Activated T-cell treated with anti-CD3 and anti-CD28 coated beads, Interleukin-2, amount 50 U/mL, for 72 hours (primary cell): ENCODE measurements at regions not wholly inside any gene's neighbourhood (a gene's known extent, or its start where the extent isn't known, plus 50 kb on each side); places are given as distances from the start of the nearest gene placed in this dataset.
A peak's percentile ranks its signal among the peaks of the same experiment; 100 is the strongest.

Source experiments
- ATAC-seq, 2 donors: fragments of 150-1000 bp; cut with Tn5 transposase; replicated peaks in 1 of 2; 2 replicates each; pipeline ENCODE4 v1.10.0; 2021; ENCODE audit warnings: moderate library complexity in 2 of 2, mild to moderate bottlenecking in 1 of 2
- DNase-seq, 2 donors: peaks; one replicate each; pipeline ENCODE4 v3.0.0; 2021 to 2022; ENCODE audit warnings: mixed read lengths in 1 of 2
- H3K27ac Mint-ChIP-seq: one replicate; pipeline ENCODE4 v1.8.0; 2022; ENCODE audit warnings: mild to moderate bottlenecking, moderate library complexity, mixed read lengths
- H3K27me3 Mint-ChIP-seq: one replicate; pipeline ENCODE4 v1.8.0; 2022; ENCODE audit warnings: low read depth, mixed read lengths
- H3K36me3 Mint-ChIP-seq, 2 donors: one replicate each; pipeline ENCODE4 v1.8.0; 2022; ENCODE audit warnings: mixed read lengths in 2 of 2, mild to moderate bottlenecking in 1 of 2; ENCODE audit not compliant: insufficient read depth in 2 of 2
- H3K4me1 Mint-ChIP-seq: one replicate; pipeline ENCODE4 v1.8.0; 2022; ENCODE audit warnings: low read depth, mixed read lengths
- H3K4me3 Mint-ChIP-seq, 2 donors: one replicate each; pipeline ENCODE4 v1.8.0; 2022; ENCODE audit warnings: mild to moderate bottlenecking in 2 of 2, mixed read lengths in 2 of 2, moderate library complexity in 2 of 2
- H3K9me3 Mint-ChIP-seq, 2 donors: one replicate each; pipeline ENCODE4 v1.8.0; 2022; ENCODE audit warnings: mixed read lengths in 2 of 2

- Mint-ChIP-seq H3K4me1 (peaks cover 76% of the 10 kb centered on the region), H3K36me3 (peaks cover 5 to 15% of the 10 kb centered on the region in 2 donors), H3K4me3 (no peak overlapping the region), H3K27me3 (no peaks in the 10 kb centered on the region), H3K27ac (no peak overlapping the region), H3K9me3 (peaks cover 3 to 4% of the 10 kb centered on the region in 2 donors)
- ATAC-seq (no peak), DNase-seq (no peak)
These were observed 340.7 kb upstream of the CBLB start for GRCh38 chr3:106209482-106209881.

DNA sequence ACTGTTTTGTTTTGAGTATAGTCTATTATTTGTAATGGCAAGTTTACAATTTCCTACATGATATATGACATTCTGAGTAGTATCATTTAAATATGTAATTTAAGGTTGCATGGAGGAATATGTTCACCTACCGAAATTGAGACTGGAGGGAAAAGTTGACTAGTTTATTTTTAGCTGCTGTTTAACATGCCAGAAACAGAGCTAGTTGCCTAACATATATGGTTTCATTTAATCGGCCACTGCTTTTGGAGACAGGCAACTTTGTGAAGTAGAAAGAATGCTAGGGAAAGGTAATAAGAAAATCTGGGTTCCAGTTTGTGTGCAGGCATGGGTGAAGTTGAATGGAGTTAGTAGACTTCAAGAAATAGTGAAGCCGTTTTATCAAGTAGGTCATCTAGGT is 342.1 kb upstream of the CBLB start:
- DNase-seq, result no peak

DNA sequence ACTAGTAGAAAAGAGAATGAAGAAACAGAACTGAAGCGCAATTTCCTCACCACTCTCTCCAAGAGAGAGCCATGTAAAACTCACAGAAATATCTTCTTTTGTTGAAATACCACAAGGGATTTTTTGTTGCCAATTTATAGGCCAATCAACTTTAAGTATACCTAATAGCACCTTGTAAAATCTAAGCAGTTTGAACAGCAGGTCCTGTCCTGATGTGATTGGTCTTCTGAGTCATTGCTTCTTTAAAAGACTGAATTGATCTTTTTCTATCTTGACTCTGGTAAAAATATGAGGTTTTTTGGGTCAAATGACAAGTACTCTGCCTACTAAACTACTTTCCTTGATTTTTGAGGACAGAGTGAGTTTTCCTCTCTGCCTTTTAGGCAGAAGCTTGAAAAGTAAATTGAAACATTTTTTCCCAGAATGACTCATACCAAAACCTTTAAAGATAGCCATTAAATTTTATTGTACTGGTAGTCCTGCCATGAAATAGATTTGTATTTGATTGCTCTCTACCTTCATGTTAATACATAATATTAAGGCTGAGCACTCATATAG is 343.9 kb upstream of the CBLB start:
- peak overlapping the region; percentile 13 for H3K27ac Mint-ChIP-seq
- H3K36me3 Mint-ChIP-seq, result peaks cover 6 to 18% of the 10 kb centered on the region in 2 donors
- H3K9me3 Mint-ChIP-seq, result peaks cover 2 to 5% of the 10 kb centered on the region in 2 donors
- ATAC-seq (peak in 1 of 2 donors; percentile 20), DNase-seq (no peak)
- H3K4me1 Mint-ChIP-seq, result peaks cover 75% of the 10 kb centered on the region
- H3K4me3 Mint-ChIP-seq, result peak overlapping the region in 1 of 2 donors; percentile 31
- no peaks in the 10 kb centered on the region for H3K27me3 Mint-ChIP-seq

More for the DNA sequence above, 342.1 kb upstream of the CBLB start:
- Mint-ChIP-seq H3K27ac (peak overlapping the region; percentile 88), H3K4me3 (peak overlapping the region; percentile 54 to 67), H3K36me3 (peaks cover 6 to 12% of the 10 kb centered on the region in 2 donors), H3K27me3 (no peaks in the 10 kb centered on the region), H3K9me3 (peaks cover 2 to 3% of the 10 kb centered on the region in 2 donors), H3K4me1 (peaks cover 81% of the 10 kb centered on the region)
- no peak for ATAC-seq

DNA sequence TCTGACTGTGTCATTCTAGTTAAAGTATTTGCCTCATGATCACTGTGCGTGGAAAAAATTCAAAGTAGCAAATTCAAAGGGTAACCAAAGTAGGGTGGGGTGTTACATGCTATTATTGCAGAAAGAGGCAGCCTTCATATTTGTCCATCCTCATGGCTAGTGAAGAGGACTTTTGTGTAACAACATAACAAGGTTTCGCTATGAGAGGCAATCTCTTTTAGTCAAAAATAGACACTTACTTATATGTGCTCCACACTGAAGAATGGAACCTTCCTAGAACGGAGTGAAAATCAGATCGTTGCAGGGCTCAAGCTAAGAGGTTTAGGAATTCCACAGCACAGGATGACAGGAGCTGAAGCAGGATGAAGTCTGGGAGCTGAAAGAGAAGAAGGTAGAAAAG is 345.1 kb upstream of the CBLB start:
- DNase-seq, result no peak
- Mint-ChIP-seq H3K4me3 (peak overlapping the region; percentile 4 to 56), H3K36me3 (peaks cover 9 to 20% of the 10 kb centered on the region in 2 donors), H3K9me3 (peaks cover 2 to 6% of the 10 kb centered on the region in 2 donors), H3K4me1 (peaks cover 76% of the 10 kb centered on the region), H3K27me3 (no peaks in the 10 kb centered on the region), H3K27ac (peak overlapping the region; percentile 66)
- ATAC-seq, result no peak

DNA sequence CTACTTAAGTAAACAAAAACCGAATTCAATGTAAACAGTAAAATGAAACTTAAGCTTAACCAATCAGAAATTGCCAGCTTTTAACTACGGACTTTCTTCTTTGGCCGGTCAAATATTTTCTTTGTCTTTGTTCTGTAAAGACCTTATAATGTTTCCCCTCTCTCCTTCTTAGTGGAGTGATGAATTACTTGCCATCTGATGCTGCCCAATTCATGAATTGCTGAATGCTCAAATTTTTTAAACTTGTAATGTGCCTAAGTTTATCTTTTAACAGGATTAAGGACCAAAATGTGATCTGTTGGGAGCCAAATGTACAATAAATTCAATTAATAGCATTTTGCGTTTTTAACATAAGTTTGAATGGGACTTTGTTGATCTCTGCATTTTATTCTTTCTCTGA is 345.8 kb upstream of the CBLB start:
- H3K27me3 Mint-ChIP-seq, result no peaks in the 10 kb centered on the region
- DNase-seq, result no peak
- peaks cover 9 to 26% of the 10 kb centered on the region in 2 donors for H3K36me3 Mint-ChIP-seq
- H3K9me3 Mint-ChIP-seq, result peaks cover 2 to 9% of the 10 kb centered on the region in 2 donors
- peak overlapping the region; percentile 62 to 71 for H3K4me3 Mint-ChIP-seq
- peak overlapping the region; percentile 77 for H3K27ac Mint-ChIP-seq
- H3K4me1 Mint-ChIP-seq, result peaks cover 70% of the 10 kb centered on the region
- no peak for ATAC-seq

GRCh38 chr3:106215047-106215446 is 346.2 kb upstream of the CBLB start:
- DNase-seq (peak; percentile 53 to 72), ATAC-seq (peak; percentile 96 to 98)
- Mint-ChIP-seq H3K4me1 (peaks cover 66% of the 10 kb centered on the region), H3K36me3 (peaks cover 11 to 30% of the 10 kb centered on the region in 2 donors), H3K9me3 (peaks cover 4 to 11% of the 10 kb centered on the region in 2 donors), H3K4me3 (peak overlapping the region; percentile 62 to 71), H3K27me3 (no peaks in the 10 kb centered on the region), H3K27ac (peak overlapping the region; percentile 77)

- Mint-ChIP-seq H3K4me3 (no peak overlapping the region), H3K9me3 (peaks cover 24 to 34% of the 10 kb centered on the region in 2 donors), H3K27me3 (no peaks in the 10 kb centered on the region), H3K4me1 (peaks cover 55% of the 10 kb centered on the region), H3K27ac (no peak overlapping the region), H3K36me3 (peaks cover 34 to 54% of the 10 kb centered on the region in 2 donors)
- DNase-seq (no peak), ATAC-seq (no peak)
These were observed 348.9 kb upstream of the CBLB start for GRCh38 chr3:106217745-106218144.

DNA sequence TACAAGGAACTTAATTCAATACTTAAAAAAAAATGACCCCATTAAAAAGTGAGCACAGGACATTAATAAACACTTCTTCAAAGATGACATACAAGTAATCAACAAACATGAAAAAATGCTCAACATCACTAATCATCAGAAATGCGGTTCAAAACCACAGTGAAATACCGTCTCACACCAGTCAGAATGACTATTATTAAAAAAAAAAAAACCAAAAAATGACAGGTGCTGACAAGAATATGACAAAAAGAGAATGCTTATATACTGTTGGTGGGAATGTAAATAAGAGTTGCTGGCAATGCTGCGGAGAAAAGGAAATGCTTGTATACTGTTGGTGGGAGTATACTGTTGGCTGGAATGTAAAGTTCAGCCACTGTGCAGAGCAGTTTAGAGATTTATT is 358.3 kb upstream of the CBLB start:
- H3K36me3 Mint-ChIP-seq, result peaks cover 22 to 30% of the 10 kb centered on the region in 2 donors
- no peak for DNase-seq
- H3K4me1 Mint-ChIP-seq, result peaks cover 33% of the 10 kb centered on the region
- H3K4me3 Mint-ChIP-seq, result no peak overlapping the region
- H3K27ac Mint-ChIP-seq, result no peak overlapping the region
- ATAC-seq, result no peak
- H3K27me3 Mint-ChIP-seq, result no peaks in the 10 kb centered on the region
- peaks cover 11 to 14% of the 10 kb centered on the region in 2 donors for H3K9me3 Mint-ChIP-seq

GRCh38 chr3:106228271-106228670 is 359.5 kb upstream of the CBLB start:
- Mint-ChIP-seq H3K9me3 (peaks cover 6 to 10% of the 10 kb centered on the region in 2 donors), H3K27ac (peak overlapping the region; percentile 81), H3K27me3 (no peaks in the 10 kb centered on the region), H3K4me1 (peaks cover 45% of the 10 kb centered on the region), H3K4me3 (peak overlapping the region; percentile 21 to 45), H3K36me3 (peaks cover 14 to 26% of the 10 kb centered on the region in 2 donors)
- ATAC-seq, result no peak
- no peak for DNase-seq

DNA sequence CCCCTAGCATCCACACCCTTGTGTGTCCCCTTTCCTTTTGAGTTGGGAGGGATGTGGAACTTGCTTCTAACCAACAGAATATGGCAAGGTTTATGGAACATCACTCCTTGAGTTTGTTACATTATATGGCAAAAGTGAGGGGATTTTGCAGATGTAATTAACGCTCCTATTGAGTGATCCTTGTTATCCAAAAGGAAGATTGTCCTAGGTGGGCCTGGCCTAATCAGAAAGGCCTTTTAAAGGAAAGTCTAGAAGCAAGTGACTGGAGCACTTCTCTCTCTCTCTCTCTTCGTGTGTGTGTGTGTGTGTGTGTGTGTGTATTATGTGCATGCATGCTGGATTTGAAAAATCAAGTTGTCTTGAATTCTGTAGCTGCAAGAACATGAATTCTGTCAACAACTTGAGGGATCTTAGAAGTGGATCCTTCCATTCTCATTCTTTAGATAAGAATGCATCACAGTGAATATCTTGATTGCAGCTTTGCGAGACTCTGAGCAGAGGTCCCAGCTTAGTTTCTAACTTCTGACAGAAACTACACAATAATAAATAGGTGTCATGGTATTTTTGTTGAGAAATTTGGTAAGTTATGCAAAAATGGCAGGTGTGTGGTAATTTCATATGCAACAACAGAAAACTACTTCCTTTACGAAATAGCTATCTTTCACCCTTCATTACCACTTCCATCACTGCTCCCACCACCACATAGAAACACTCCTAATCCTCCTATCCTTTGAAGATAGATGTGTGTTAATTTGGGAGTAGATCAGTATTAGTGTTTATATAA is 360.9 kb upstream of the CBLB start:
- H3K4me3 Mint-ChIP-seq, result peak overlapping the region in 1 of 2 donors; percentile 23
- ATAC-seq (no peak), DNase-seq (no peak)
- H3K36me3 Mint-ChIP-seq, result peaks cover 15 to 29% of the 10 kb centered on the region in 2 donors
- H3K27ac Mint-ChIP-seq, result peak overlapping the region; percentile 11
- H3K4me1 Mint-ChIP-seq, result peaks cover 53% of the 10 kb centered on the region
- peaks cover 9 to 13% of the 10 kb centered on the region in 2 donors for H3K9me3 Mint-ChIP-seq
- H3K27me3 Mint-ChIP-seq, result no peaks in the 10 kb centered on the region

GRCh38 chr3:106231086-106231485 is 362.3 kb upstream of the CBLB start:
- DNase-seq (no peak), ATAC-seq (peak; percentile 53 to 69)
- Mint-ChIP-seq H3K27me3 (no peaks in the 10 kb centered on the region), H3K36me3 (peaks cover 11 to 33% of the 10 kb centered on the region in 2 donors), H3K27ac (peak overlapping the region; percentile 100), H3K9me3 (peaks cover 8 to 11% of the 10 kb centered on the region in 2 donors), H3K4me1 (peaks cover 58% of the 10 kb centered on the region), H3K4me3 (peak overlapping the region; percentile 77 to 98)

- Mint-ChIP-seq H3K4me3 (no peak overlapping the region), H3K9me3 (peaks cover 12% of the 10 kb centered on the region in 2 donors), H3K27ac (no peak overlapping the region), H3K4me1 (peaks cover 58% of the 10 kb centered on the region), H3K36me3 (peaks cover 12 to 32% of the 10 kb centered on the region in 2 donors), H3K27me3 (no peaks in the 10 kb centered on the region)
- ATAC-seq (no peak), DNase-seq (no peak)
These were observed 364.1 kb upstream of the CBLB start for GRCh38 chr3:106232956-106233355.

DNA sequence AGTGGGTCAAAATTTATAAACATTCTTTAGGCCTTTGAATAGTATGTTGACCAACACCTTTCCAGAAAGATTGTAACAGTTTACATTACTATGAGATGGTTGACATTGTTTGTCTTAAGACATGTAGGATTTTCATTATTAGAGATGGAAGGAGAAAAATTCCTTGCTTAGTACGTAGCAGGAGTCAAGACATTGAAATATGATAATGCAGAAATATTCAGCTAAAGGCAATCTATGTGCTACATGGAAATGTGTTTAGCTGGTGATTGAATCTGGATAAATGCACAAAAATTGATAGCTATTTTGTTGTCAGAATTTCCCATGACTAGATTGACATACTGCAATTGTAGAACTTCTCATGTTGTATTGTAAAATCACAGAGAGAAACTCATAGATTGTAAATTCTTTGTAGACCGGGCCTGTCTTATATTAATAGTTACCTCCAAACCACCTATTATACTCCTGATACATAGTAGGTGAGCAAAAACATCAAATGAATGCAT is 370.4 kb upstream of the CBLB start:
- no peak for DNase-seq
- H3K4me3 Mint-ChIP-seq, result no peak overlapping the region
- no peaks in the 10 kb centered on the region for H3K27me3 Mint-ChIP-seq
- peaks cover 8 to 9% of the 10 kb centered on the region in 2 donors for H3K9me3 Mint-ChIP-seq
- H3K27ac Mint-ChIP-seq, result no peak overlapping the region
- peaks cover 15% of the 10 kb centered on the region for H3K4me1 Mint-ChIP-seq
- no peak for ATAC-seq
- H3K36me3 Mint-ChIP-seq, result peaks cover 8 to 21% of the 10 kb centered on the region in 2 donors
